ENCODE measurements at regions not wholly inside any gene's neighbourhood (a gene's known extent, or its start where the extent isn't known, plus 50 kb on each side); places are given as distances from the start of the nearest gene placed in this dataset.
"Not testable (repeated sequence)": the region's sequence is repeated elsewhere in the genome, so short reads cannot be mapped to it uniquely, and the experiment has no call there.

DNA sequence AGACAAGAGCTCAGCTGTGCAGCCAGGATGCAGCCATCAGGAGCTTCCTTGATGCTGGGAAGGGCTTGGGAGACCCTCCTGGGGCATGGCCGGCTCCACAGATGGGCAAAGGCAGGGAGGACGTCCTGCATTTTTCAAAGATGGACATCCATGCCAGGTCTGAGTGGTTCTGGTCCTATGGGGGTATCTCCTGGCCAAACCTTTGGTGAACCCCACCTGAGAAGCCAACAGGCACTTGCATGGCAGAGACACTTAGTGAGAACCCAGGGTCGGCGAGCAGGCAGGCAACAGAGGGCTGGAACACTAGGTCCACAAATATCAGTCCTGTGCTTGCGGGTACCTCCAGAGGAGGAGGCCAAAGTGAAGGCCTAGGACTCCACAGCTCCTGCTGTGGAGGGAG lies 70.0 kb downstream of the KCTD15 start:
- no peak for DNase-seq (ENCODE audit: low spot score)

DNA sequence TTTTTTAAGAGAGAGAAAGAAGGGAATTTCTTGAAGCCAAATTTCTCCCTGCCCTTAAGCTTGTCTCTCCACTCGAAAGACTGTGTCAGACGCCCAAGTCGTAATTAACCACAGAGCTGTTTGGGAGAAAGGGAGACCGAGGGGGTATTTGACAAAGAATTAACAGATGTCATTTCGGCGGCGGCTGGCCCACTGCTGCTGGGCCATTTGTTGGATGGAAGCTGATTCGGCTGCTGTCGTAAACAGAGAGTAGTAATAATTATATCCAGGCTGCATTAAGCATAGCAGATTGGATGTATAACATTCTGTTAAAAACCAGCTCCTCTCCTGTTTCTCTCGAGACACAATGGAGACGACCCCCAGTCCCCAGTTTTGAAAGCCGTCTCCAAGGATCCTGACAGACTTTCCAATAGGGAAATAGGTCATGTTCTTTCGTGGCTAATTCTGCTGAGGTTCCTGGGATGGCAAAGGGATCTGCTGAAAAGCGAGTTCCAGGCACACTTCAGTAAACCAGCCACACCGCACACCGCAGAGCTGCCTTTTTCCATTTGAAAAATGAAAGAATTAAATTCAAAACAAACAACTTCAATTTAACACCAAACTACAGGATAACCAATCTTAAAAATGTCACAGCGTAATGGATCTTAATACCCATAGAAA lies 71.5 kb downstream of the KCTD15 start:
- no peak for DNase-seq (ENCODE audit: low spot score)

DNA sequence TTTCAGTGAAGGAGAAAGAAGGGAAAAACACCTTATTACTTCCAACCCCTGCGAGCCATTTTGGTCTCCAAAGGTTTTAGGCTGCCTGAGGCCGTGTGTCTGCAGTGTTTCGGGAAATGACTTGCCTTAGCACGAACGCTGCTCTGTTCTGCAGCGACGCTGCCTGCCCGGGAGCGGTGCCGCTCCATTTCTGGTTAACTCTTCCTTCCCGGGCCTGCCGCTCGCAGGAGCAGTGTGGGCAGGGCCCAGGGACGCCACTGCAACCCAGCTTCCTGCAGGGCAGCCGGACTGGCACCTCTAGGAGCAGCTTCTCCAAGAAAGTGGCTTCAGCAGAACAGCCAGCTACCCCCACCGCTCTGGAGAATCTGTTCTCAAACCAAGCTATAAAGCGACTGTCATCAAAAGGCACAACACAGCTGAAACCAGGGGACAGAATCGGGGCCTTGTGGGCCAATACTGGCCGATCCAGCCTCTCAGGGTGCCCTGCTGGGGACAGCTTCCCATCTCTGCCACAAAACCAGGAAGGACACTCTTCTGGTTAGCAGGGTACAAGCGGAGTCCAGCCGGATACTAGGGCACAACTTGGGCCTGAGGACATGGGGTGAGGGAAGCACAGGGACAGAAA lies 72.2 kb downstream of the KCTD15 start:
- DNase-seq (ENCODE audit: low spot score): no peak

DNA sequence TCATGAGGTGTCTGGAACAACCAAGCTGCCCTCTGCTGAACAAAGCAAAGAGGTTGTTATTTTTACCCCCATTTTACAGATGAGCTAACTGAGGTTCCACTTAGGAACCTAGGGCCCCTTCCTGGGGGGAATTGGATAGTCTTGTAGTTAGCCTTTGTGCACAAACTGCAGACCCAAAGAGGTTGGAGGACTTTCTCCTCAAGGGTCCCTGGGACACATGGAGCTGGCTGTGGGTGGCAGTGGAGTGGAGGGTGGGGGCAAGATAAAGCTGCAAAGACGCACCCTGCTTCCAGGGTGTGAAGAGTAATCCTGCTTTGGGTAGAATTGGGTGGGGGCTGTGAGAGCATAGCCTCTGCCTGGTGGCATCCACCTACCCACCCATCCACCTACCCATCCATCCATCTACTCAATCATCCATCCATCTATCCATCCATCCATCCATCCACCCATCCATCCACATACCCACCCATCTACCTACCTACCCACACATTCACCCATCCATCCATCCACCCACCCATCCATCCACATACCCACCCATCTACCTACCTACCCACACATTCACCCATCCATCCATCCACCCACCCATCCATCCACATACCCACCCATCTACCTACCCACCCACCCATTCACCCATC lies 73.7 kb downstream of the KCTD15 start:
- DNase-seq (ENCODE audit: low spot score): not testable (repeated sequence)

DNA sequence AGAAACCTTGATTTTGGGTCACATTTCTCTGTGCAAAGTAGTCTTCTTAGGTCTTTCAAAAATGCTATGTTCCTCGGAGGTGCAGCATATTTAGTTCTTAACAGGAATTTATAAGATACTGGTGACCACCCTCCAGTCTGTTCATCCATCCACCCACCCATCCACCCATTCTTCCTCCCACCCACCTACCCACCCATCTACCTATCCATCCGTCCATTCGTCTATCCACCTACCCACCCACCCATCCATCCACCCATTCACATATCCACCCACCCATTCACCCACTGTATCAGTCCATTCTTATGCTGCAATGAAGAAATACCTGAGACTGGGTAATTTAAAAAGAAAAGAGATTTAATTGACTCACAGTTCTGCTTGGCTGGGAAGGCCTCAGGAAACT lies 74.9 kb downstream of the KCTD15 start:
- no peak for DNase-seq (ENCODE audit: low spot score)

DNA sequence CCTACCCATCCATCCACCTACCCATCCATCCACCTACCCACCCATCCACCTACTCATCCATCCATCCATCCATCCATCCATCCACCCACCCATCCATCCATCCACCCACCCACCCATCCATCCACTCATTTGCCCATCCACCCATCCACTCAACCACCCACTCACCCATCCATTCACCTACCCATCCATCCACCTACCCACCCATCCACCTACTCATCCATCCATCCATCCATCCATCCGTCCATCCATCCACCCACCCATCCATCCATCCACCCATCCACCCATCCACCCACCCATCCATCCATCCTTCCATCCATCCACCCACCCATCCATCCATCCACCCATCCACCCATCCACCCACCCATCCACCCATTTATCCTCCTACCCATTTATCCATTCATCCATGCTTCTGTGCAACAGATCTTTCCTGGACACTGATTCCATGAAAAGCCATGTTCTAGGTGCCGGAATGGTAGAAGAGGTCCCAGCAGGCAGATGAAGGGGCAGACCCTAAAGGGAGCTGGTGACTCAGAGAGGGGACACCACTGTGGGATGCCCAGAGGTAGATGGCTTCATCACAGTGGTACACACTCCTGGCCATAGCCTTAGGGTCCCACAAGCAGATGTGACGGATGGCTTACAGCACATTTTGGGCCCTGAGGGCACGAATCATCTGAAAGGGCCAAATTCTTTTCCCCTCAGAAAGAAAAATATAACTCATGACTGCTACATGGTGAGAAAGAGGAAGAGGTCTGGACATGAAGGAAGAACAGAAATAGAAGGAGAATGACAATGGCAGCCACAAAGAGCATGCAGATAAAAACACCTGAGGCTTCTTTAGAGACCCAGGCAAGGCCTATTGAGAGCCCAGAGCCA lies 76.0 kb downstream of the KCTD15 start:
- DNase-seq (ENCODE audit: low spot score): no peak

DNA sequence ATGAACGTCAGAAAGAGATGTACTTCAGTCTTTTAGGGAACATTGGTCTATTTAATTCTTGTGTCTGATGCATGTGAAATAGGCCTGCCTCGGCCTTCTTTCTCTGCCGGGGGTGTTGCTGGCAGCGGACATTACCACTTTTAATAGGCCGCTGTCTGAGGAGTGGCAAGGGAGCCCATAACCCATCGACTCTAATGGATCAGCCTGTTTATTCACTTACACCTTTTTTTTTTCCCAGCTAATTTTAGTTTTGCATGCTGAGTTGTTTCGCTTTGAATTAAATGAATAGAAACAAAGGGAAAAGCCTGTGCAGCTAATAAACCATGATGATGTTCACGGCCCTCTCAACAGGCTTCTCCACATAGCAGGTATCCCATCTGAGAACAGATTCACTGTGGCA lies 78.4 kb downstream of the KCTD15 start:
- DNase-seq (ENCODE audit: low spot score): no peak

DNA sequence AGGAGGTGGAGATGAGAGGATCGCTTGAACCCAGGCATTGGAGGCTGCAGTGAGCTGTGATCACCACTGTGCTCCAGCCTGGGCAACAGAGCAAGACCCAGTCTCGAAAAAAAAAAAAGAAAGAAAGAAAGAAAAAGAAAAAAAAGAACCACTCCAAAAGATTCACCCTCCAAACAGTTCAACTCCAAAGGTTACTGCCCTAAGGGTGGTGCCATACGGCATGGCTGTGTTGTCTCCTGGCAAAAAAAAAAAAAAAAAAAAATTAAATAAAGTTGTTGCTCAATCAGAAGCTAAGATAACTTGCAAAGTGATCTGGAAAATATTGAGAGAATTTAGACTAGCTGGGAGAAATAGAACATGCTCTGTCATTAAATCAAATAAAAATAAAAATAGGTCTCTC lies 79.5 kb downstream of the KCTD15 start:
- no peak for DNase-seq (ENCODE audit: low spot score)

DNA sequence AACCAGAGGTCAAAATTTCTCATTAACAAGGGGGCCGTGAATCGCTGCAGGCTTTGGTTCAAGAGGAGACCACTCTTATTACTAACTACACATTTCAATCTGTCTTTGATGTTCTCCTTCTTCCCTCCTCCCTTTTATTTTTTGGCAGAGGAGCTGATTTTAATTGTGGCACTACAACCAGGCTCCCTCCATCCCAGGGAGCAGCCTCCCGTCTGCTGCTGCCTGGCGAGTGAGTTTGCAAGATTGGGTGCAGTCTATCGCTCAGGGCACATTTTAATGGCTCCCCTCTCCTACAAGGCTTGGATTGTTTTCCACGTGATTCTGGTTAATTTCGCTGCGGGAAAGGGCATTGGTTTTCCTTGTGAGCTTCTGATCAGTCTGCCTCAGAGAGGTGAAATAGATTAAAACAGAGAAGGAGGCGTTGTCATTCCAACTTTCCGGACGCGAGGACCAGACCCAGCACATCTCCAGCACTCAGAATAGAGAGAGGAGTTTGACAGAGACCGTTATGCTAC lies 81.4 kb downstream of the KCTD15 start:
- DNase-seq (ENCODE audit: low spot score): no peak

DNA sequence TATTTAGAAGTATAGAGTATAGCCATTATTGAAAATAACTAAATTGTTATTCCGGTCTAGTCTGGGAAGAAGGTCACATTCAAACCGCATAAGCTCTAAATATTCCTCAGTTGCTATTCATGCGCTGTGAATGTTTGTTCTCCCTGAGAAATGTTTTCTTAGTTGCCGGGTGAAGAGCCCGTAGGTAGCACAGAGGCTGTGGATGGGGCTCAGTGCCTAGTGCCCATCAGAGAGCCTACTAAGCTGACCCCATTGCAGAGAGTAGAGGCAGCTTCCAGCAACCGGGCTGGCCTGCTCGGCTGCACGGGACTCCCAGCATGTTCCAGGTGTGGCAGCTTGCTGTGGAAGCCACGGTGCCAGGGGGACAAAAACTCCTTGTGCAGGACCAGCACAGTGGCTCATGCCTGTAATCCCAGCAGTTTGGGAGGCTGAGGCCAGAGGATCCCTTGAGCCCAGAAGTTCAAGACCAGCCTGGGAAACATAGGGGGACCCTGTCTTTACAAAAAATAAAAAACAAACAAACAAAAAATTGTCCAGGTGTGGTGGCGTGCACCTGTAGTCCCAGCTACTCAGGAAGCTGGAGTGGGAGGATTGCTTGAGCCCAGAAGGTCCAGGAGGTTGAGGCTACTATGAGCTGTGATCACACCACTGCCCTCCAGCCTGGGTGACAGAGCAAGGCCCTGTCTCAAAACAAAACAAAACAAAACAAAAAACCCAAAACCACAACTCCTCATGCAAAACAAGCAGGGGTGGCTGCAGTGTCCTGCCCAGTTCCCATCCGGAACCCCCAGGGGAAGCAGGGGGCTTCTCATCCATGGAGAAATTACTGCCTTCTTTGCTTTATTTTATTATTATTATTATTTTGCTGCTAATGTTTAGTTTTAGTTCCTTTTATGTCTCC lies 82.5 kb downstream of the KCTD15 start:
- DNase-seq (ENCODE audit: low spot score): no peak

DNA sequence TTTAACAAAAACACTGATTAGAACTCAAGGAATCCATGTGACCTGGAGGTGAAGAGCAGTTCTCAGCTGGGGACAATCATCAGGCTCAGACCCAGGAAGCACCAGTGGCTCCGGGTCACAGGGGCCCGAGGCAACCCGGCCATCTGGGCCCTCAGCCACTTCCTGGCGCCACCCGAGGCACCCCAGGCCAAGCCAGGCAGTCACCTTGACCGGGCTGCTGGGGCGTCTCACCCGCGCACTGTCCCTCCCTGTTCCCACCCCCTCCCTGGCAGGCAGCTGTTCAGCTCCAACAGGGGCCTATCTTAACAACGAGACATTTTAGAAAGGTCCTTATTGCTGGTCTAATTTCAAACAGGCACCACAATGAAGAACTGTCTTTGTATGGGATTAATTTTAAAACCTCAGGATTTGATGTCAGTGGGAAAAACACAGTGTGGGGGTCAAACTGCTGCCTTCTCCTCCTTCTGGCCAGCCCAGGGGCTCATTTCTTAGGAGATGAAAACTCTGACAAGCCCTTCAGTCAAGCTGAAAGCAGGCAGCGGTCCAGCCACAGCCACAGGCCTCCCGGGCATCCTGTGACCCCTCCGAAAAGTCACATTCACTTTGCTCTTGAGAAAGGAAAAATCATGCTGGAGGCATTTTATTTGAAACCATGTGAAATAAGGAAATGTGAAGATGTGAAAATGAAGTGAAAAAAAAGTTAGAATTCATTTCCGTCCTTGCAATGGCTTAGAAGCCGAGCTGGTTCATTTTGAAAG lies 83.3 kb downstream of the KCTD15 start:
- DNase-seq (ENCODE audit: low spot score): no peak

DNA sequence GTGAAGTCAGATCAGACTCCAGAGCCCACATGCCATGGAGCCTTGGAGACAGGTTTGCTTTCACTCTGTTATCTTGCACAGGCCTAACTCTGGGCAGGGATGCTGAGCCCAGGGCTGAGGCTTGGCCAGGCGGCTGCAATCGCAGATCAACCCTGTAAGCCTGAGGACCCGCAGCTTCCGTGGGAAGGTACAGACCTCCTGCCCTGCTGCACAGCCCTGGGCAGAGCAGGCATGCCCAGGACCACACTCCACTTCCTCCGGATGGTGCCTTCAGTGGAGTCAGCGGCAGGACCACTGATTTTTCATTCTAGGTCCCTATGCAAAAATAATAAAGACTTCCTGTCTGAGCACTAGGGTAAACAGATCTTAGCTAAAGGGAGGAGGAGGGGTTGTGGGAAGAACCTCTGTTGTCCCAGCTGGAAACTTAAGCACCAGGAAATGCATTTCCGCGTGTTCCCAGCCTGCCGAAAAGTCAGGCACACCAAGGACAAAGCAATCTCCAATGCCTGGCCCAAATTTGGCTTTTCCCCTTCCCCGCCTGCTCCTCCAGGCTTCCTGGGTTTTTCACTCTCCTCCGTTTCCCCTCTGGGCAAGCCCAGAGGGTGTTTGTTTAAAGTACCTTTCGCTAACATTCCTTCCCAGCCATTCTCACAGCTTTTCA lies 87.3 kb downstream of the KCTD15 start:
- DNase-seq (ENCODE audit: low spot score): no peak

DNA sequence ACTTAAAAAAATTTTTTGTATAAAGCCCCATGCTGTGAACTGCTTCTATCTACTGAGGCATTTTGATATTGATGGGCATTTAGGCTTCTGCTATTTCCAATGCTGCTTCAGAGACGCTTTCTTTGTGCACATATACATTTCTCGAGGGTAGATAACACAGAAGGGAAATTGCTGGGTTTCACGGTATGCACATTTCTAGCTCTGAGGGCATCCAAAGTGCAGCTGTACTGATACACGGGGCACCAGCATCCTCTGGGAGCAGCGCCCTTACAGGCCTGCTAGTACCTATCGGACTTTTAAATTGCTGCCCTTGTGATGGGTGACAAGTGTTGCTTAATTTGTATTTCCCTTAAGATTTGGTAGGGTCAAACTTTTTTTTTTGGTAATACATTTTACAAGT lies 88.6 kb downstream of the KCTD15 start:
- DNase-seq (ENCODE audit: low spot score): no peak

DNA sequence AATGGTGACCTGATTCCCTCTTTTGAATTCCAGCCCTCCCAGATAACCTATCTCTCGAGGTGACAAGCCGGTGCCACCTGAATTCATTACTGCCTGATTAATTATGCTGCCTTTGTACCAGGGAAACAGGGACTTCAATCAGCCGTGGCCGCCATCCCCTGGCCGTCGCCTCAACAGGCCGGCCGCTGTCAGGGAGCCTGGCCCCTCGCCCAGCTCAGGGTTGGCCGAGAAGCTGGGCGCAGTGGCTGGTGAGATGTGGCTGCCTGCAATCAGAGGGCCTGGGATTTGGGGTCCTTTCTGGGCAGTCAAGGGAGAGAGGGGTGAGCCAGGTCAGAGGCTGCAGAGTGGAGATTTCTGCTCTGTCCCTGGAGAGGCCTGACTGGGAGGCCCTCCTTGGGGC lies 91.2 kb downstream of the KCTD15 start:
- DNase-seq (ENCODE audit: low spot score): no peak

DNA sequence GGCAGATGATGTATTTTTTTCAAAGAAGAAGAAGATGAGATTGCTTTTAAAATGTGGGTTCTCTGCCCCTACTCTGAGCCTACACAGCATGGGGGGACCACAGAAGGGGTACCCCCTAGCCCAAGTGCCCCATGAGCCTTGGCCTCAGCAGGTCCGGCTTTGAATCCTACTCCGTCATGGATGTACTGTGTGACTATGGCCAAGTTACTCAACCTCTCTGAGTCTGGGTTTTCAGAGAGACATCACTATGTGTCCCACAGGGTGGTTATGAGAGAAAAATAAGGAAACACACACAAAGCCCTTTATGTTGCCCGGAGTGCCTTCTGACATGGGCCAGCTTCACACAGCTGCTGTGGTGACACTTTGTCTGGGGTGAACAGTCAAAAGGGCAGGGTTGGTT lies 92.0 kb downstream of the KCTD15 start:
- no peak for DNase-seq (ENCODE audit: low spot score)

DNA sequence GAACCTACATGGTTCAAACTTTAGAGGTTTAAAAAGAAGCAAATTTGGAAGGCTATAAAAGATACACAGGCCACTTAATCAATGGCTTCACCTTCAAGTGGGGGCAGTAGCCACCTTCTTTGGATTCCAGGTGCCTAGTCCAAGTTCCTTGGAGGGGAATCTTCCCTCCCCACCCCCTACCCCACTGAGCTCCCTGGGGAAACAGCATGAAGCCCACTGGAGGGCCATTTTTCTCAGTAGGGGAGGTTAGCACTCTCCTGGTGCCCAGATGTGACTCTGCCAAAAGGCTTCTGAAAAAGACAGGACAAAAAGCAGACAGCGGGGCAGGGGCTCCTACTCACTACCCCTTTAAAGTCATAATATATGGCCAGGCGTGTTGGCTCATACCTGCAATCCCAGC lies 93.9 kb downstream of the KCTD15 start:
- DNase-seq (ENCODE audit: low spot score): no peak

DNA sequence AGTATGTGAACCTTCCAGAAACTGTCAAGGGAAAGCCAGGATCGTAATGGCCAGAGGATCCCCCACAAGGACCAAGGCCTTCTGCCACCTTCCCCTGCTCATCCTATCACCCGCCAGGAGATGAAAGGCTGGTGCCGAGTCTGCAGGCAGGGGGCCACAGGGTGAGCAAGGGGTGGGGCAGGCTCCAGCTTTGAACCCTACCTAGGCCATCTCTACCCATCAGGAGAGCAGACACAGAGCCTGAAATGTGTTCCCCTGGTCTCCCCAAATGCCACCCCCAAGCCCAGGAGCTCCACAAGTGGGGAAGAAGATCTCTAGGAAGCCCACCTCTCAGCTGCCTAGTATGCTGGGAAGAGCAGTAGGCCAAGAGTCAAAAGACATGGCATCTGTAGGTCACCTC lies 95.1 kb downstream of the KCTD15 start:
- no peak for DNase-seq (ENCODE audit: low spot score)

DNA sequence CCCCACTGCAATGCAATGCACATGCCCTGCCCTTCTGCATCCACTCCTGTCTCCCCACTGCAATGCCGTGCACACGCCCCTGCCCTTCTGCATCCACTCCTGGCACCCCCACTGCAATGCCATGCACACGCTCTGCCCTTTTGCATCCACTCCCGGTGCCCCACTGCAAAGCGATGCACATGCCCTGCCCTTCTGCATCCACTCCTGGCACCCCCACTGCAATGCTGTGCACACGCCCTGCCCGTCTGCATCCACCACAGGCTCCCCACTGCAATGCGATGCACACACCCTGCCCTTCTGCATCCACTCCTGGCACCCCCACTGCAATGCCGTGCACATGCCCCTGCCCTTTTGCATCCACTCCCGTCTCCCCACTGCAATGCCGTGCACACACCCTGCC lies 98.1 kb downstream of the KCTD15 start:
- no peak for DNase-seq (ENCODE audit: low spot score)

DNA sequence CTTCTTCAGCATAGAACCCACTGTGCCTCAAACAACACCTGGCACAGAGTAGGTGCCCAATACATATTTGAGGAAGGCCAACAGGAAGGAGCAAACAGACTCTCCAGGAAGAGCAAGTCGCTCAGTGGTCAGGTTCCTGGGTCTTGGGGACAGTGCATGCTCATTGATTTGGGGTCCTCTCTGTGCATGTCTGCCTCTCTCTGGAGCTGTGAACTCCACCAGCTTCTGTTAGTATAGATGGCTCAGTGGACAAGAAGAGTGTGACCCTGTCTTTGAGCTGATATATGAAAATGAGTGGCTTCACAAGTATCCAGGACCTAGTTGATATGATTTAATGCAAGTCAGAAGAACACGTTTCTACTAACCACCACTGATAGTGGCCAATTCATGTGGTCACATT lies 98.7 kb downstream of the KCTD15 start:
- no peak for DNase-seq (ENCODE audit: low spot score)

DNA sequence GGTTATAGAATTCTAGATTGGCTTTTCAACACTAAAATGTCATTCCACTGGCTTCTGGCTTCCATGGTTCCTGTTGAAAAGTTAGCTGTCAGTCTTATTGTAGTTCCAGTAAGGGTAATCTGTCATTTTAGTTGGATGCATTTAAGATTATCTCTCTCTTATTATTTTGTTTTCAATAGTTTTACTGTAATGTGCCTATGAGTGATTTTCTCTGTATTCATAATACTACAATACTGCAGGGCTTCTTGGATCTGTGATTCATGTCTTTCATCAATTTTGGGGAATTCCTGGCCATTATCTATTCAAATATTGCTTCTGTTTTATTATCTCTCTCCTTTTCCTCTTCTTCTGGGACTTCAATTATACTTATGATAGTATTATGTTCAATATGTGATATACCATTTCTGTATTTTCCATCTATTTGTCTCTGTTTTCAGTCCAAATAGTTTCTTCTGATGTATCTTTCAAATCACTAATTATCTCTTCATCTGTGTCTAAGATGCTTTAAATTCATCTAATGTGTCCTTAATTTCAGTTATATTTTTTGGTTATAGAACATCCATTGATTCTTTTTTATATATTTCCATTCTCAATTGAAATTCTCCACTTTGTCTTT lies 101.5 kb downstream of the KCTD15 start:
- no peak for DNase-seq (ENCODE audit: low spot score)
